ENCODE measurements at regions not wholly inside any gene's neighbourhood (a gene's known extent, or its start where the extent isn't known, plus 50 kb on each side); places are given as distances from the start of the nearest gene placed in this dataset.

- no peak for DNase-seq
Measured at GRCh38 chr20:60214901-60215815, 256.9 kb downstream of the CDH26 start.

GRCh38 chr20:60215816-60216730, 257.9 kb downstream of the CDH26 start:
- no peak for DNase-seq

- DNase-seq = no peak
Measured at GRCh38 chr20:60219231-60219630, 261.0 kb downstream of the CDH26 start.

DNA sequence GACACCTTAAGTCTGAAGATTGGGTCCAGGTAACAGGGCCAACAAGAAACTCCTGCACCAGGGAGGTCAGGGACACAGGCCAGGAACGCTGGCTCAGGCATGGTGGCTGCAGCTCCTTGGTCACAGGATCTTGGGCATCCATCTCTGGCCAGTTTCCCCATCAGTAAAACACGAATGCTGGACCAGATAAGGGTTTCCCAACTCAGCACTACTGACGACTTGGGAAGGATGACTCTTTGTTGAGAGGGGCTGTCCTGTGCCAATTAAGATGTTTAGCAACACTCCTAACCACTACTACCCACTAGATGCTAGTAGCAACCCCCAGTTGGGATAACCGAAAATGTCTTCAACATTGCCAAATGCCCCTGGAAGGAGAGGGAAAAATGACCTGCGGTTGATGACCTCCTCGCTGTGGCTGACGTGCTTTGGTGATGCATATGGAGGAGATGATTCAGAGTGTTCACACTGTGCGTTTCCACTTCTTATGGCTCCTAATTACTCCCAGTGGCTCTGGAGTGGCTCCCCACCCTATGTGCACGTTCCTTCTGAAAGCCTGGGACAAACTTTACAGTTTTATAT, 261.9 kb downstream of the CDH26 start:
- no peak for DNase-seq

DNA sequence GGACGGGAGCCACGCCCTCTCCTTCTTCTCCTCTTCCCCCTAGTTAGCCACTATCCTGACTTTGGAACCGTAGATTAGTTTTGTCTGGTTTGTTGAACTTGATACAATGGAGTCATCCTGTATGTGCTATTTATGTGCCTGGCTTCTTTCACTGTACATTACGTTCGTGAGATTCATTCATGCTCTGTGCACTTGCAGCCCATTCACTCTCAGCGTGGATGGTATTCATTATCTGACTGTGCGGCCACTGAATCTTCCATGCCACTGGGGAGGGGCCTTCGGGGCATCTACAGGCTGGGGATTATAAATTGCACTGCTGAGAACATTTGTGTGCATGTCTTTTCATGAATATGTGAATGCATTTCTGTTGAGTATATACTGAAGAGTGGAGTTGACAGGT, 262.5 kb downstream of the CDH26 start:
- no peak for DNase-seq

- DNase-seq = no peak
Measured at GRCh38 chr20:60221593-60221992, 263.4 kb downstream of the CDH26 start.

DNA sequence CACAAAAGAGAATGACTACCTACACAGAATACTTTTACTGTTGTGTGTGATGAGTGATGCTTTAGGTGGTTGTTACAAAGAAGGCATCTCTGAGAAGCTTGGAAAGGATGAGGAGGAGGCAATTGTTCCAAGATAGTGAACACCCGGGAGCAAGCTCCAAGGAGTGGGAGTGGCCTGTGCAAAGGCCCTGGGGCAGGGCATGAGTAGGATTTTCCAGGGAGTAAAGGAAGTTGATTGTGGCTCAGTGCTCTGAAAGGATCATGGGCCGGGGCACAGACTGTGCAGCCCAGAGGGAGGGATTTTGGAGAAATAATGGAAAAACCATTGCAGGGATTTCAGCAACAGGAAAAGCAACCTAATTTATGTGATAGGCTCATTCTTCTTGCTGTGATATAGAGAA, 264.3 kb downstream of the CDH26 start:
- DNase-seq = no peak

GRCh38 chr20:60223174-60223573, 265.0 kb downstream of the CDH26 start:
- DNase-seq = no peak

GRCh38 chr20:60224914-60225313, 266.7 kb downstream of the CDH26 start:
- no peak for DNase-seq

DNA sequence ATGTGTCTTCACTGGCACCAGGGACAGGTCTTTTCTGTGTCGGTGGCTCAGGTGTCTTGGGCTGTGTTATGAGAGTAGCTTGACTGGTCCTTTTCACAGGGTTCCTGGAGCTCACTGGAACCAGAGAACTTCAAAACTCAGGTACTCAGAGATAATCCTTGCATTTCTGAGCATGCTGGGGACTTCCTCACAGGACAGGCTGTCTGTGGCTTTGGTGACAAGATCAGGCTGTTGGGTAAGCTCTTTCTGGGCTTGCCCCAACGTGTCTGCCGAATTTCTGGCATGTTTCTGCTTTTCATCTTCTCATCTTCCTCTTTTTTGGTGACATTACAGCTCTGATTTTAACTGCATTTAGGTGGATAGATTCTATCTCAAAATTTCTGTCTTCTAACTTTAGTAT, 270.0 kb downstream of the CDH26 start:
- DNase-seq = no peak

DNA sequence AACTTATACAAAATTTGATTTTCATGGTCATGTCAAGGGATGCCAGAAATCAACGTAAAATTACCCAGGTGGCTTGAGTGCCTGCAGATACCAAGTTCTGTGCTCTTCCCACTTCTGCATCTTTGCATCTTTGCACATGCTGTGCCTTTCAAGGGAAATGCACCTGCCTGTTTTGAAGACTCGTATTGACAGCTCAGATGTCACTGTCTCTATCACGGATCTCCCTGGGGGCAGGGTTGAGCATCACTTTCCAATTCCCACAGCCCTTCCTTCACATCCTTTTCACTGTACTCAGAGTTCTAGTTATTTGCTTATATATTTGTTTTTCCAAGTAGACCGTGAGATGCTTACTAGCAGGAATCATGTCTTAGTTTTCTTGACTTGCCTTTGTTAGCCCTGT, 274.2 kb downstream of the CDH26 start:
- no peak for DNase-seq

DNA sequence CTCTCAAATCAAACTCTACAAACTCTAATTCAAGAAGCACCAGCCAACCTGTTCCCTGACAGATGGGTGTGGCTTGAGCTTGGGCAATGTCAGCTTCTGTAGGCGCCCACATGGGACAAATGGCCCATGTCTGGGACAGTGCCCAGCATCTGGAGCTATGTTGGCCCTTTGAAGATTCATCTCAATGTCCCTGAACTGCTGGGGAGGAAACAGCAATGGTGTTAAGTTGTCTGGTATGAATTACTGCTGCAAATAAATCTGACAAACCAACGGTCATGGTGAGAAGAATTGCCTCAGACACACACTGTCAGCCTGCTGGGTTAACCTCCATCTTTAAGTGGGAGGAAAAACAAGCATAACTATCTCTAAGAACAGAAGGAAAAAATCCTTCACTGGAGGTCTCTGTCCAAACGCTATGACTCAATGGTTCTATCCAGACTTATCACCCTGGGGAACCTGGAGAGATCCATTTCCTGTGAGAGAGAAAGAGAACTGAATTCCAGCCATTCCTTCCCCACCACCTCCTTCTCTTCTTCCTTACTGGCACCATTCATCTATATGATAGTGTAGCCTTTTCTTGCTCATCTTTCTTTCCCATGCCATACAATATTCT, 274.9 kb downstream of the CDH26 start:
- no peak for DNase-seq

DNA sequence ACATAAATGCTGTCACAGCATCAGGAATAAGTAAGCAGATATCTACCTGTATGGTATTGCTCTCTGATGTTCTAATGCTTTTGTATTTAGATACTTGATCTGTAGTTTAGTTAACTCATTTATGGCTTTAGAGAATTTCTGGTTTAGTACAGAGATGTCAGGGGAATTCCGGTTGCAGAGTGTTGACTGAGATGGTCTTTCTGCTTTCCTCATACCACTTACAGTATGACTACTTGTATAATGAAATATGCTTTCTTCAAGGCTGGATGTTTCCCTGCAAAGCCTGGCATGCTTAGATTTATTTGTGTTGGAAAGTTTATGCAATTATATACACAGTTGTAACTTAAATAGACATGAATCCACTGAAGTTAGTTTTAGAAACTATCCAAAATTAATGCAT, 278.4 kb downstream of the CDH26 start:
- no peak for DNase-seq

- DNase-seq = no peak
Measured at GRCh38 chr20:60237981-60238380, 279.8 kb downstream of the CDH26 start.

GRCh38 chr20:60238992-60239660, 280.9 kb downstream of the CDH26 start:
- no peak for DNase-seq

DNA sequence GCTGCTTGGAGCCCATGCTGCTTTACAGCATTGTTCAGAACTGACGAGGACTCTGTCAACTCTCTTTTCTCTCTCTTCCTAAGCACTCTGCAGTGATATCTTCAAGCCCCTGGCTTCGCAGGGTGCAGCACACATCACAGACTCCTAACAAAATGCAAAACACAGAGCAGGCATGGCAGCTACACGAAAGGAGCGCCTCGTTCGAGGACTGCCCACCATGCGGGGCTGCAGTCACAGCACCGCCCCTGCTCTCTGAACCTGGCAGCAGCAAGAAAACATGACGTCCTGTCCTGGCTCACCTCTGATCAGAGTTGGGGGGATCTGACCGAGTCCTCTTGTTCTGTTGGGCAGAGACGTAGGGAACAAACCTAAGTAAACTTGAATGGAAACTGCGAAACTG, 281.7 kb downstream of the CDH26 start:
- no peak for DNase-seq

DNA sequence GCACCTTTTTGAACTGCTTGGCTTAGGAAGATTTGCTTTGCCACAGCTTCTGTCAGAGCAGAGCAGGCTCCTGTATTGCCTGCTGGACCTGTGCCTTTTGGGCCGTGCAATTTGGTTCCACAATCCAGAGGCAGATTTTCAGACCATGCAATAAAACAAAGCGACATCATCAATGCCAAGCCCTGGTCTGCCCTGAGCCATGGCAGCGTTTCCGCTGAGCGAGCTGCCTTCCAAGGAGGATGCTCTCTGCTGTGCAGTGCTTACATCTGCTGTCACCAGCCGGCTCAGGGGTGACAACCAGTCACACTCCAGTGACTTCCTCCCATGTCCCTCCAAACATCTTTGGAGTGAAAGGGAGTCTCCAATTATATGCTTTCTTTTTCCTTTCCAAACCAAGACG, 282.2 kb downstream of the CDH26 start:
- no peak for DNase-seq

DNA sequence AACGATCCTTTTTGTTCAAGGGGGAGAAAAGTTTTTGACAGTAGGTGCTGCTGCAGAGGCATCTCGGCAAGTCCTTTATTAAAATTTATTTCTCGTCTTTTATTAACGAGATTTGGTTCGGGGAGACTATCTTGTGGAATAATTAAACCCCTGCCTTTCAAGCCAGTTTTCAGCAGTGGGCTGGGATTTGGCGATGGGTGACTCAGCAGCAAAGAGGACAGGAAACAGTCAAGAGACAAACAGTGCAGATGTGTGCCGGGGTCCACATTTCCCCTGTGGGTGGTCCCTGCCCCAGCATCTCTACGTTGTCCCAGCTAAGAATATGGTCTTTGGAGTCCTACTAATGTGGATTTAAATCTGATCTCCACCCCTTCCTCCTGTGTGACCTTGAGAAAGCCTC, 282.8 kb downstream of the CDH26 start:
- DNase-seq = no peak

GRCh38 chr20:60242836-60243505, 284.7 kb downstream of the CDH26 start:
- DNase-seq = no peak

DNA sequence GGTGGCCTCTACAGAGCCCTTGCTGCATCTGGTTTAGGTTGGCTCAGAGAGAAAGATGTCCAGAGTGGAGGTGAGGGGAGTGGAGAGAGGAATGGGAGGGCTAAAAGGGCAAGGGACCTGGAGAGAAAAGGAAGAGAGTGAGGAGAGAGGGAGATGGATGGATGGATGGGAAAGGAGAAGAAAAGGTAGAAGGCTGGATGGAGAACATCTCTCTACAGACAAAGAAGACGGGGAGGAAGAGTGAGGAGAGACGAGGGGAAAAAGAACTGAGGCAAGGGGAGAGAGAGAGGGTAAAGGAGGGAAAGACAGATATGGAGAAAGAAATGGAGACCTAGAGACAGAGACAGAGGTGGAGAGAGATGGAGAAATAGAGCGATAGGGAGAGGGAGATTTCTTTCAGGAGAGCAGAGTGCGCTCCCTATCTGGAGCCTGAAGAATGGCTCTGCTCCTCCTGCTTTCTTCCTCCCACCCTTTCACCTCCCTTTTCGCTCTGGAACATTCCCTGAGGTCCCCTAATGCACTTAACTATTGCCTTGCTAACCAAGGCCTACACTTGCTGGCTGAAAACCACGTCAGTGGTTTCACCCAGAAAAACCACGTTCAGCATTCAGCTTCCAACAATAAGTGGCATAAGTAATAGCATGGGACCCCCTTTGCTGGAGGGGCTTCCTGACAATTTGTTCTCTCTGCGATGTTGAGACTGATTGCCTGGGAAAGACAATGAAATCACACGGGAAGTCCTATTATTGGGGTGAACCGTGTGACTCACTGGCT, 286.3 kb downstream of the CDH26 start:
- DNase-seq = no peak

GRCh38 chr20:60246751-60247150, 288.5 kb downstream of the CDH26 start:
- DNase-seq = no peak

Data from effector CD4-positive, alpha-beta T cell (primary cell).